ENCODE measurements at regions not wholly inside any gene's neighbourhood (a gene's known extent, or its start where the extent isn't known, plus 50 kb on each side); places are given as distances from the start of the nearest gene placed in this dataset.
"Not testable (repeated sequence)": the region's sequence is repeated elsewhere in the genome, so short reads cannot be mapped to it uniquely, and the experiment has no call there.

DNA sequence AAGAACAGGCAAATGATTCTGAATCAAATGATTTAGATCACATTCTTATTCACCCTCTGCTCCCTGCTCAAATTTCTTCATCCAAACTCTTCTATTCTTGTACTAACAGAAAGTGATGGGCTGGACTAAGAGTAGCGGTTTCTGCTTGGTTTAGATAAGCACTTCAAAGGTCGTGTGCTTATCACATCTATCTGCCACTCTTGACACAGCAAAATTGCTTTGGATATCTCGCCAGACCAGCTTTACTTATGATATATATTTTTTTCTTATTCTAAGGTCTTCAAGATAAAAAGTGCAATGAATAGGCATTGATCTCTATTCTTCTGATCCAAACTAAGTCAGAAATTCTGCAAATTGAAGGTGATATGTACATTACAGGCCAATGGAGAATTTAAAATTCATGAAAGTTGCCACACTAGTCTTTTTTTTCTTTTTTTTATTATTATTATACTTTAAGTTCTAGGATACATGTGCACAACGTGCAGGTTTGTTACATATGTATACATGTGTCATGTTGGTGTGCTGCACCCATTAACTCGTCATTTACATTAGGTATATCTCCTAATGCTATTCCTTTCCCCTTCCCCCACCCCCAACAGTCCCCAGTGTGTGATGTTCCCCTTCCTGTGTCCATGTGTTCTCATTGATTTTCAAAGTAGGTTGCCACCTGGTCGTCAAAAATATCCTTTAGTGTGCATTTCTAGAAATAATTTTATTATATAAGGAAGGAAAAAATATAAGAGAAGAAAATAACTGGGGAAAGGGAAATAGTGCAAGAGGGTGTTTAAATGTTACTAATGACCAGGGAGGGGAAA lies 1941.0 kb upstream of the RAG2 start:
- DNase-seq (ENCODE audit: low spot score, unreplicated experiment), result no peak
- no peak overlapping the region for H3K27ac Mint-ChIP-seq
- H3K9me3 Mint-ChIP-seq (ENCODE audit: low read depth), result peaks cover 7% of the 10 kb centered on the region
- no peak overlapping the region for H3K4me3 Mint-ChIP-seq (ENCODE audit: low read depth)
- H3K36me3 Mint-ChIP-seq (ENCODE audit: insufficient read depth), result no peaks in the 10 kb centered on the region
- no peaks in the 10 kb centered on the region for H3K27me3 Mint-ChIP-seq
- TF ChIP-seq, protein P1, sequence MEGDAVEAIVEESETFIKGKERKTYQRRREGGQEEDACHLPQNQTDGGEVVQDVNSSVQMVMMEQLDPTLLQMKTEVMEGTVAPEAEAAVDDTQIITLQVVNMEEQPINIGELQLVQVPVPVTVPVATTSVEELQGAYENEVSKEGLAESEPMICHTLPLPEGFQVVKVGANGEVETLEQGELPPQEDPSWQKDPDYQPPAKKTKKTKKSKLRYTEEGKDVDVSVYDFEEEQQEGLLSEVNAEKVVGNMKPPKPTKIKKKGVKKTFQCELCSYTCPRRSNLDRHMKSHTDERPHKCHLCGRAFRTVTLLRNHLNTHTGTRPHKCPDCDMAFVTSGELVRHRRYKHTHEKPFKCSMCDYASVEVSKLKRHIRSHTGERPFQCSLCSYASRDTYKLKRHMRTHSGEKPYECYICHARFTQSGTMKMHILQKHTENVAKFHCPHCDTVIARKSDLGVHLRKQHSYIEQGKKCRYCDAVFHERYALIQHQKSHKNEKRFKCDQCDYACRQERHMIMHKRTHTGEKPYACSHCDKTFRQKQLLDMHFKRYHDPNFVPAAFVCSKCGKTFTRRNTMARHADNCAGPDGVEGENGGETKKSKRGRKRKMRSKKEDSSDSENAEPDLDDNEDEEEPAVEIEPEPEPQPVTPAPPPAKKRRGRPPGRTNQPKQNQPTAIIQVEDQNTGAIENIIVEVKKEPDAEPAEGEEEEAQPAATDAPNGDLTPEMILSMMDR (IDR thresholded peaks at IDR 0.05; ENCODE audit: unreplicated experiment), result no peak
- no peaks in the 10 kb centered on the region for H3K4me1 Mint-ChIP-seq (ENCODE audit: low read depth)

DNA sequence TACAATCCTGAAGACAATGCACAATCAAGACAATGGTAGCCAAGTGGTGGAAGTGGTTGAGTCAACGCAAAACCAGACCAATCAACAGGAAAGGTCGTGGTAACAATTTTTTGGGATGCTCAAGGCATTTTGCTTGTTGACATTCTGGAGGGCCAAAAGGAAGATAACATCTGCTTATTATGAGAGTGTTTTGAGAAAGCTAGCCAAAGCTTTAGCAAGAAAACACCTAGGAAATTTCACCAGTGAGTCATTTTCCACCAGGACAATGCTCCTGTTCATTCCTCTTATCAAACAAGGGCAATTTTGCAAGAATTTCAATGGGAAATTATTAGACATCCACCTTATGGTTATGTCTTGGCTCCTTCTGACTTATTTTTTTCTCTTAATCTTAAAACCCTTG lies 1932.2 kb upstream of the RAG2 start:
- peaks cover 10% of the 10 kb centered on the region for H3K9me3 Mint-ChIP-seq (ENCODE audit: low read depth)
- peaks cover under 1% of the 10 kb centered on the region for H3K36me3 Mint-ChIP-seq (ENCODE audit: insufficient read depth)
- TF ChIP-seq, protein P1 (IDR thresholded peaks at IDR 0.05; ENCODE audit: unreplicated experiment), result no peak
- no peak overlapping the region for H3K4me3 Mint-ChIP-seq (ENCODE audit: low read depth)
- H3K4me1 Mint-ChIP-seq (ENCODE audit: low read depth), result no peaks in the 10 kb centered on the region
- DNase-seq (ENCODE audit: low spot score, unreplicated experiment), result no peak
- H3K27ac Mint-ChIP-seq, result no peak overlapping the region
- no peaks in the 10 kb centered on the region for H3K27me3 Mint-ChIP-seq

DNA sequence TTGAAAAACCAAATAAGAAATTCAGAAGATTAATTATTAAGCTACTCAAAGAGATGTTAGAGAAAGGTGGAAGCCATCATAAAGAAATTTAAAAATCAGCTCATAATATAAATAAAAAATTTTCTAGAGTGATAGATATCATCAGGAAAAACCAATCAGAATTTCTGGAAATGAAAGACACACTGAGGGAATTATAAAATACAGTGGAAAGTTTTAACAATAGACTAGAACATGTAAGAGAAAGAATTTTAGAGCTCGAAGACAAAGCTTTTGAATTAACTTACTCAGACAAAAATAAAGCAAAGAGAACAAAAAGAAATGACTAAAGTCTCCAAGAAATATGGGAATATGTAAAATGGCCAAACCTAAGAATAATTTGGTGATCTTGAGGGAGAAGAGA lies 1926.9 kb upstream of the RAG2 start:
- peaks cover 3% of the 10 kb centered on the region for H3K36me3 Mint-ChIP-seq (ENCODE audit: insufficient read depth)
- DNase-seq (ENCODE audit: low spot score, unreplicated experiment), result no peak
- TF ChIP-seq, protein P1 (IDR thresholded peaks at IDR 0.05; ENCODE audit: unreplicated experiment), result no peak
- H3K27ac Mint-ChIP-seq, result no peak overlapping the region
- H3K27me3 Mint-ChIP-seq, result no peaks in the 10 kb centered on the region
- H3K9me3 Mint-ChIP-seq (ENCODE audit: low read depth), result peaks cover 20% of the 10 kb centered on the region
- no peaks in the 10 kb centered on the region for H3K4me1 Mint-ChIP-seq (ENCODE audit: low read depth)
- H3K4me3 Mint-ChIP-seq (ENCODE audit: low read depth), result no peak overlapping the region

DNA sequence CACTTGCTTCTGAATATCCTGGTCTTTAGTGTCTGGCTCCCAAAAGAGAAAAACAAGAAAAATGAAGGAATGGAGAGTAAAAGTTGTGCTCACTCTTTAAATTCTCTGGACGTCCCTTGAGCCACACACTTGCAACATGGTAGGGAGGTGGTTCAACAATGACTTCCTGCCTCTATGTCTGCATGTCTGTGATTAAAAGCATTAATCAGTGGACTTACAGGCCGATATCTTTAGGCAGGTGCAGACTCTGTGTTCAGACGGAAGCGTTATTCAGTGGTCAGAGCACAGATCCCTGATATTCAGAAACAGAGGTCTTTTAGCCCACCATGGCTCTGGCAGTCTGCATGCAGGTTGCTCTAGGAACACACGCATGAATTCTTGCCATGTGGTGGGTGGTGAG lies 1920.0 kb upstream of the RAG2 start:
- TF ChIP-seq, protein P1 (IDR thresholded peaks at IDR 0.05; ENCODE audit: unreplicated experiment), result no peak
- Mint-ChIP-seq H3K27ac (no peak overlapping the region), H3K9me3 (ENCODE audit: low read depth) (peaks cover 2% of the 10 kb centered on the region), H3K36me3 (ENCODE audit: insufficient read depth) (no peaks in the 10 kb centered on the region), H3K4me1 (ENCODE audit: low read depth) (peaks cover 7% of the 10 kb centered on the region), H3K27me3 (no peaks in the 10 kb centered on the region), H3K4me3 (ENCODE audit: low read depth) (no peak overlapping the region)
- no peak for DNase-seq (ENCODE audit: low spot score, unreplicated experiment)

DNA sequence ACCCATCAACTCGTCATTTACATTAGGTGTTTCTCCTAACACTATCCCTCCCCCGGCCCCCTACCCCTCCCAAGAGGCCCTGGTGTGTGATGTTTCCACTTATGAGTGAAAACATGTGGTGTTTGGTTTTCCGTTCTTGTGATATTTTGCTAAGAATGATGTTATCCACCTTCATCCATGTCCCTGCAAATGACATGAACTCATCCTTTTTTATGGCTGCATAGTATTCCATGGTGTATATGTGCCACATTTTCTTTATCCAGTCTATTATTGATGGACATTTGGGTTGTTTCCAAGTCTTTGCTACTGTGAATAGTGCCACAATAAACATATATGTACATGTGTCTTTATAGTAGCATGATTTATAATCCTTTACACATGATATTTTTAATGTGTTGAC lies 1914.8 kb upstream of the RAG2 start:
- not testable (repeated sequence) for H3K9me3 Mint-ChIP-seq (ENCODE audit: low read depth); H3K27ac Mint-ChIP-seq; DNase-seq (ENCODE audit: low spot score, unreplicated experiment)

DNA sequence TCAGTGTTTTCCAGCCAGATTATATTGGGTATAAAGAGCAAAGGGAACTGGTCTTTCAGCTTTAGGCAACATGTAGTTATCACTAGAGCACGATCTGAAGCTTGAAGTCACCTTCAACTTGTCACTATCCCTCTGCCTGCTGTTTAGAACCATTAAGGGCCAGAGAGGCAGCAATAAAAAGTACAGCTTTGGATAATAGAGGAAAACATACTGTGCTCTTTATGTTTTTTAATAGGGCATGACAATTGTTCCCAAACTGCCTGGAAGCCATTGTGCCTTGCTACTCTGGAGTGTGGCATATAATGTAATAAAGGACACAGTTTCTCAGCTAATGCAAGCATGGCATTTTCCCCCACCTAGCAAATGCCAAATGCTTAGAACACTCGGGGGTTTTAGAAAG lies 1912.0 kb upstream of the RAG2 start:
- H3K4me1 Mint-ChIP-seq (ENCODE audit: low read depth), result no peaks in the 10 kb centered on the region
- H3K4me3 Mint-ChIP-seq (ENCODE audit: low read depth), result no peak overlapping the region
- no peak for DNase-seq (ENCODE audit: low spot score, unreplicated experiment)
- H3K27me3 Mint-ChIP-seq, result no peaks in the 10 kb centered on the region
- no peak overlapping the region for H3K27ac Mint-ChIP-seq
- no peaks in the 10 kb centered on the region for H3K9me3 Mint-ChIP-seq (ENCODE audit: low read depth)
- TF ChIP-seq, protein P1 (IDR thresholded peaks at IDR 0.05; ENCODE audit: unreplicated experiment), result no peak
- H3K36me3 Mint-ChIP-seq (ENCODE audit: insufficient read depth), result no peaks in the 10 kb centered on the region

More for the DNA sequence above, 1914.8 kb upstream of the RAG2 start:
- H3K4me3 Mint-ChIP-seq (ENCODE audit: low read depth); H3K36me3 Mint-ChIP-seq (ENCODE audit: insufficient read depth); H3K27me3 Mint-ChIP-seq; H3K4me1 Mint-ChIP-seq (ENCODE audit: low read depth): not testable (repeated sequence)
